SIG-M5 treated with dmso at 0.1 percent for 504 hours (cell line): ENCODE measurements at regions not wholly inside any gene's neighbourhood (a gene's known extent, or its start where the extent isn't known, plus 50 kb on each side); places are given as distances from the start of the nearest gene placed in this dataset.
A peak's percentile ranks its signal among the peaks of the same experiment; 100 is the strongest.

Source experiments
- DNase-seq: peaks from one replicate; lab custom pipeline; 2025; ENCODE audit not compliant: unreplicated experiment; lab: John Stamatoyannopoulos, UW

- peak; percentile 39 for DNase-seq
Measured at GRCh38 chr13:48181482-48182145, 51.4 kb upstream of the ITM2B start.

GRCh38 chr13:48178126-48178525 is 54.9 kb upstream of the ITM2B start:
- DNase-seq = no peak

- DNase-seq = no peak
Measured at GRCh38 chr13:48176781-48177180, 56.2 kb upstream of the ITM2B start.

GRCh38 chr13:48175185-48175584 is 57.8 kb upstream of the ITM2B start:
- DNase-seq = no peak

- no peak for DNase-seq
Measured at GRCh38 chr13:48167866-48168265, 65.1 kb upstream of the ITM2B start.

- DNase-seq = no peak
Measured at GRCh38 chr13:48165727-48166126, 67.3 kb upstream of the ITM2B start.

- DNase-seq = no peak
Measured at GRCh38 chr13:48165063-48165462, 67.9 kb upstream of the ITM2B start.

GRCh38 chr13:48163061-48163460 is 68.2 kb upstream of the MED4 start:
- no peak for DNase-seq

- peak; percentile 8 for DNase-seq
Measured at GRCh38 chr13:48162217-48162616, 67.3 kb upstream of the MED4 start.

GRCh38 chr13:48161530-48162179 is 66.8 kb upstream of the MED4 start:
- peak; percentile 61 for DNase-seq

- DNase-seq = no peak
Measured at GRCh38 chr13:48160606-48161278, 65.8 kb upstream of the MED4 start.

GRCh38 chr13:48159826-48160225 is 64.9 kb upstream of the MED4 start:
- DNase-seq = no peak

- no peak for DNase-seq
Measured at GRCh38 chr13:48159401-48159800, 64.5 kb upstream of the MED4 start.

- peak; percentile 52 for DNase-seq
Measured at GRCh38 chr13:48158915-48159314, 64.0 kb upstream of the MED4 start.

- DNase-seq = no peak
Measured at GRCh38 chr13:48158290-48158689, 63.4 kb upstream of the MED4 start.

GRCh38 chr13:48156466-48156865 is 61.6 kb upstream of the MED4 start:
- DNase-seq = no peak

GRCh38 chr13:48155848-48156247 is 60.9 kb upstream of the MED4 start:
- DNase-seq = peak; percentile 88

GRCh38 chr13:48154671-48155070 is 59.8 kb upstream of the MED4 start:
- DNase-seq = no peak

GRCh38 chr13:48153186-48153585 is 58.3 kb upstream of the MED4 start:
- DNase-seq = no peak

GRCh38 chr13:48151363-48152161 is 56.7 kb upstream of the MED4 start:
- no peak for DNase-seq

- no peak for DNase-seq
Measured at GRCh38 chr13:48148454-48148853, 53.5 kb upstream of the MED4 start.

GRCh38 chr13:48146636-48147035 is 51.7 kb upstream of the MED4 start:
- DNase-seq = no peak
